K562 (cell line): ENCODE measurements at regions not wholly inside any gene's neighbourhood (a gene's known extent, or its start where the extent isn't known, plus 50 kb on each side); places are given as distances from the start of the nearest gene placed in this dataset.

Experiments
- ATAC-seq: fragments of 200-7000 bp; cut with Tn5 transposase; 3 replicates; pipeline ENCODE4 v1.9.1; 2020; ENCODE audit warnings: moderate library complexity
- BruUV-seq: library from RNA; stranded (reverse); fragments of 400-500 nt; replicated peaks from 2 replicates; lab custom pipeline; 2021; lab: Mats Ljungman, UMichigan
- CTCF ChIA-PET: fragments of 300-600 bp; formaldehyde crosslinking; extraction: SDS; loops from one replicate; lab custom pipeline; 2021; ENCODE audit warnings: low intra/inter-chr PET ratio; lab: Yijun Ruan, JAX
- POLR2A ChIA-PET: fragments of 300-600, 350-650 bp; sonication (Branson Sonifier 250); formaldehyde crosslinking; extraction: SDS; loops from one replicate; lab custom pipeline; 2021; ENCODE audit warnings: antibody characterized with exemption, inconsistent platforms; lab: Yijun Ruan, JAX
- DNase-seq, 4 experiments: peaks; one replicate each; pipeline versions ENCODE4 v3.0.0 to v3.0.0-alpha.2; 2011 to 2018; ENCODE audit warnings: low spot score in 3 of 4, mixed read lengths in 3 of 4; ENCODE audit errors: extremely low read depth in 1 of 4
- FAIRE-seq: peaks from 2 replicates; lab custom pipeline; 2011; peaks lifted over from hg19 to GRCh38; lab: Jason Lieb, UNC
- H2AFZ ChIP-seq: 2 replicates; pipeline ENCODE4 v1.6.0; 2011; ENCODE audit warnings: low read depth, low read length, control low read depth, inconsistent platforms
- H3K27ac ChIP-seq: fragments of 200-600 bp; 3 replicates; pipeline ENCODE4 v1.8.0; 2011; ENCODE audit warnings: low read depth, mild to moderate bottlenecking, control low read depth, inconsistent platforms, low read length, moderate library complexity, mixed read lengths; ENCODE audit errors: extremely low read depth
- H3K27me3 ChIP-seq, 2 experiments: fragments of 300-600 bp in 1 of 2; 2 replicates in 1 of 2; 3 replicates in 1 of 2; pipeline versions ENCODE4 v1.6.0 to v1.8.0; 2011; ENCODE audit warnings: inconsistent platforms in 2 of 2, low read length in 2 of 2, mild to moderate bottlenecking in 1 of 2, mixed read lengths in 1 of 2, moderate library complexity in 1 of 2; ENCODE audit not compliant: control insufficient read depth in 2 of 2, insufficient read depth in 2 of 2
- H3K36me3 ChIP-seq: fragments of 300-600 bp; 3 replicates; pipeline ENCODE4 v1.8.0; 2011; ENCODE audit warnings: mild to moderate bottlenecking, low read length, inconsistent platforms; ENCODE audit not compliant: control insufficient read depth, insufficient read depth
- H3K4me1 ChIP-seq, 2 experiments: fragments of 200-600 bp in 1 of 2; replicated peaks in 1 of 2; 2 replicates in 1 of 2; 3 replicates in 1 of 2; pipeline versions ENCODE4 v1.5.1 to v1.8.0; 2011; ENCODE audit warnings: inconsistent platforms in 2 of 2, low read length in 2 of 2, mild to moderate bottlenecking in 1 of 2, mixed read lengths in 1 of 2, moderate library complexity in 1 of 2; ENCODE audit not compliant: control insufficient read depth in 2 of 2, insufficient read depth in 2 of 2
- H3K4me2 ChIP-seq: 2 replicates; pipeline ENCODE4 v1.6.1; 2011; ENCODE audit warnings: low read length, control low read depth, inconsistent platforms, mixed read lengths; ENCODE audit not compliant: insufficient read depth
- H3K4me3 ChIP-seq: fragments of 200-600 bp; sonication (generic), shearing (Covaris generic); 2 replicates; pipeline ENCODE4 v1.5.1; 2016; ENCODE audit warnings: control low read depth, inconsistent platforms
- H3K79me2 ChIP-seq: fragments of 200-600 bp; 3 replicates; pipeline ENCODE4 v1.8.0; 2011; ENCODE audit warnings: low read length, inconsistent platforms; ENCODE audit not compliant: control insufficient read depth, insufficient read depth
- H3K9ac ChIP-seq, 2 experiments: 2 replicates each; pipeline versions ENCODE4 v1.6.0 to v1.6.1; 2011; ENCODE audit warnings: low read depth in 2 of 2, low read length in 2 of 2, control low read depth in 1 of 2, inconsistent platforms in 1 of 2, mild to moderate bottlenecking in 1 of 2, mixed read lengths in 1 of 2; ENCODE audit not compliant: insufficient read depth in 1 of 2
- H3K9me1 ChIP-seq: one replicate; pipeline ENCODE4 v1.6.0; 2011; ENCODE audit warnings: inconsistent platforms, mild to moderate bottlenecking, low read length, moderate library complexity; ENCODE audit not compliant: control insufficient read depth, insufficient read depth
- H3K9me3 ChIP-seq: replicated peaks from 2 replicates; pipeline ENCODE4 v1.5.1; 2011; ENCODE audit warnings: low read depth, low read length, inconsistent platforms; ENCODE audit not compliant: control insufficient read depth, insufficient read depth
- H4K20me1 ChIP-seq: replicated peaks from 2 replicates; pipeline ENCODE4 v1.6.1; 2011; ENCODE audit warnings: low read length, inconsistent platforms, mixed read lengths; ENCODE audit not compliant: control insufficient read depth, insufficient read depth
- CBFB ChIP-seq: sonication (generic); formaldehyde crosslinking; IDR thresholded peaks from 2 replicates; pipeline ENCODE4 v1.4.0; 2020; ENCODE audit warnings: mild to moderate bottlenecking, missing genetic modification reagents
- CBX1 ChIP-seq: sonication (generic); IDR thresholded peaks from 2 replicates; pipeline ENCODE4 v1.6.1; 2016; ENCODE audit warnings: antibody characterized with exemption, low read depth, mild to moderate bottlenecking
- DMBX1 ChIP-seq: fragments of 250-450 bp; sonication (Bioruptor Pico); IDR thresholded peaks from 2 replicates; pipeline ENCODE4 v1.8.0; 2022; ENCODE audit warnings: inconsistent platforms, mild to moderate bottlenecking, moderate library complexity, borderline replicate concordance
- GATAD2A ChIP-seq: fragments of 450-650 bp; IDR thresholded peaks from 2 replicates; pipeline ENCODE4 v1.6.1; 2017
- HEY1 ChIP-seq: fragments of 250-450 bp; sonication (Bioruptor Pico); IDR thresholded peaks from 2 replicates; pipeline ENCODE4 v1.5.0; 2020; ENCODE audit warnings: mild to moderate bottlenecking, moderate library complexity, borderline replicate concordance
- HSF4 ChIP-seq: fragments of 250-450 bp; sonication (Bioruptor Pico); IDR thresholded peaks from 2 replicates; pipeline ENCODE4 v2.1.2; 2022; ENCODE audit warnings: mild to moderate bottlenecking, moderate library complexity, borderline replicate concordance
- LCOR ChIP-seq: sonication (generic); formaldehyde crosslinking; IDR thresholded peaks from 2 replicates; pipeline ENCODE4 v1.8.0; 2022; ENCODE audit warnings: mild to moderate bottlenecking, missing genetic modification reagents
- NFE2L1 ChIP-seq: fragments of 450-650 bp; IDR thresholded peaks from 2 replicates; pipeline ENCODE4 v1.6.1; 2016; ENCODE audit warnings: missing genetic modification characterization, low read depth, mild to moderate bottlenecking, missing compliant biosample characterization, moderate library complexity, borderline replicate concordance
- PRMT5 ChIP-seq: sonication (generic); formaldehyde crosslinking; IDR thresholded peaks from 2 replicates; pipeline ENCODE4 v1.5.0; 2020; ENCODE audit warnings: missing genetic modification reagents
- RCOR1 ChIP-seq, 2 experiments: IDR thresholded peaks; 2 replicates each; pipeline ENCODE4 v1.6.1; 2012; ENCODE audit warnings: low read depth in 2 of 2, low read length in 2 of 2, borderline replicate concordance in 1 of 2, improper control_type of control experiment in 1 of 2
- ZBTB33 ChIP-seq: sonication (generic); formaldehyde crosslinking; IDR thresholded peaks from 2 replicates; pipeline ENCODE4 v1.8.1; 2023; ENCODE audit warnings: mild to moderate bottlenecking, missing genetic modification reagents
- ZNF77 ChIP-seq: fragments of 250-450 bp; sonication (Bioruptor Pico); IDR thresholded peaks from 2 replicates; pipeline ENCODE4 v1.5.0; 2020
- WGBS: fragments of 100-300 bp; shearing (Covaris generic); methylation state at CpG from one replicate; pipeline ENCODE4 v1.1.6; 2016; ENCODE audit warnings: low coverage, mixed read lengths; ENCODE audit not compliant: insufficient coverage; ENCODE audit errors: missing lambda C conversion rate; 5-methylcytosine and 5-hydroxymethylcytosine counted together
- in situ Hi-C: fragments of 300-500 bp; cut with MboI; formaldehyde crosslinking; loops from 4 replicates; pipeline ENCODE4 v1.15.0; 2018; ENCODE audit warnings: inconsistent platforms, mixed read lengths
- intact Hi-C: fragments of 100-400 bp; cut with micrococcal nuclease; formaldehyde crosslinking; loops from 2 replicates; pipeline ENCODE4 v1.14.2; 2022

GRCh38 chr16:66254106-66254505, 112.4 kb upstream of the CDH5 start:
- no peaks in the 10 kb centered on the region for H3K79me2 ChIP-seq
- no peaks in the 10 kb centered on the region for H3K9me3 ChIP-seq
- DNase-seq (no peak), ATAC-seq (no peak), FAIRE-seq (no peak)
- no peaks in the 10 kb centered on the region for H3K36me3 ChIP-seq
- peaks cover 2 to 4% of the 10 kb centered on the region in 2 experiments; a peak in 1 of 5 replicates for H3K27me3 ChIP-seq
- H3K4me3 ChIP-seq = no peak overlapping the region
- in situ Hi-C loops = no loop called here
- TF ChIP-seq DMBX1 (CRISPR knock-in tag) (no peak), PRMT5 (CRISPR knock-in tag) (no peak), ZNF77 (CRISPR knock-in tag) (no peak), CBFB (CRISPR knock-in tag) (no peak), LCOR (CRISPR knock-in tag) (no peak), GATAD2A (no peak), ZBTB33 (CRISPR knock-in tag) (no peak), HEY1 (CRISPR knock-in tag) (no peak), RCOR1 (IDR thresholded peaks at IDR 0.05; ENCODE audit: borderline replicate concordance in 1 of 2, low read depth in 2 of 2, low read length in 2 of 2) (no peak), HSF4 (CRISPR knock-in tag) (no peak), NFE2L1 (no peak), CBX1 (no peak)
- no peak overlapping the region for H2AFZ ChIP-seq
- H3K27ac ChIP-seq = no peak overlapping the region
- H3K4me1 ChIP-seq = no peaks in the 10 kb centered on the region
- no peak overlapping the region for H3K9ac ChIP-seq
- intact Hi-C loops = no loop called here
- POLR2A ChIA-PET = no interaction called here
- H3K4me2 ChIP-seq = no peak overlapping the region
- WGBS = 0% methylated on average over 2 of the region's 2 CpGs
- H3K9me1 ChIP-seq = no peaks in the 10 kb centered on the region
- no TSS peak for BruUV-seq
- CTCF ChIA-PET = no interaction called here
- H4K20me1 ChIP-seq = no peaks in the 10 kb centered on the region
